OCI-LY1 (cell line): ENCODE measurements at regions not wholly inside any gene's neighbourhood (a gene's known extent, or its start where the extent isn't known, plus 50 kb on each side); places are given as distances from the start of the nearest gene placed in this dataset.

Source experiments
- H2AFZ ChIP-seq: fragments of 200-600 bp; sonication (generic), shearing (Covaris generic); 2 replicates; pipeline ENCODE4 v1.6.0; 2014; ENCODE audit warnings: antibody characterized with exemption, mild to moderate bottlenecking, low read length
- H3F3A ChIP-seq: fragments of 200-600 bp; sonication (generic), shearing (Covaris generic); 2 replicates; pipeline ENCODE4 v1.6.0; 2014; ENCODE audit warnings: mild to moderate bottlenecking, antibody characterized with exemption, low read length, moderate library complexity; ENCODE audit not compliant: insufficient read depth
- H3K27ac ChIP-seq: fragments of 200-600 bp; sonication (generic); 2 replicates; pipeline ENCODE4 v1.5.1; 2014; ENCODE audit warnings: low read length, mixed run types, mild to moderate bottlenecking, low read depth; ENCODE audit not compliant: poor library complexity, severe bottlenecking
- H3K27me3 ChIP-seq: fragments of 200-600 bp; sonication (generic); 2 replicates; pipeline ENCODE4 v1.6.0; 2014; ENCODE audit warnings: antibody characterized with exemption, mild to moderate bottlenecking, low read length, moderate library complexity; ENCODE audit not compliant: insufficient read depth
- H3K36me3 ChIP-seq: fragments of 200-600 bp; sonication (generic); 2 replicates; pipeline ENCODE4 v1.6.1; 2014; ENCODE audit warnings: mild to moderate bottlenecking, antibody characterized with exemption, low read length, moderate library complexity, mixed read lengths; ENCODE audit not compliant: insufficient read depth
- H3K4me1 ChIP-seq: fragments of 200-600 bp; sonication (generic); 2 replicates; pipeline ENCODE4 v1.5.1; 2014; ENCODE audit warnings: mild to moderate bottlenecking, low read length, moderate library complexity; ENCODE audit not compliant: insufficient read depth, severe bottlenecking
- H3K4me2 ChIP-seq: fragments of 200-600 bp; sonication (generic), shearing (Covaris generic); 2 replicates; pipeline ENCODE4 v1.6.1; 2014; ENCODE audit warnings: low read length
- H3K4me3 ChIP-seq: fragments of 200-600 bp; sonication (generic); 2 replicates; pipeline ENCODE4 v1.5.1; 2014; ENCODE audit warnings: low read length, low read depth, mild to moderate bottlenecking, mixed read lengths; ENCODE audit not compliant: poor library complexity, severe bottlenecking
- H3K79me2 ChIP-seq: fragments of 200-600 bp; shearing (Covaris generic); 2 replicates; pipeline ENCODE4 v1.6.1; 2016; ENCODE audit warnings: mixed run types, low read length, mixed read lengths; ENCODE audit not compliant: insufficient read depth
- H3K9ac ChIP-seq: fragments of 200-600 bp; sonication (generic), shearing (Covaris generic); 2 replicates; pipeline ENCODE4 v1.6.1; 2014; ENCODE audit warnings: mild to moderate bottlenecking, low read length, mixed read lengths
- H3K9me2 ChIP-seq: fragments of 200-600 bp; sonication (generic), shearing (Covaris generic); 2 replicates; pipeline ENCODE4 v1.6.1; 2014; ENCODE audit warnings: low read depth, mild to moderate bottlenecking, low read length, mixed read lengths
- H3K9me3 ChIP-seq: fragments of 200-600 bp; shearing (Covaris generic); 2 replicates; pipeline ENCODE4 v1.6.1; 2014; ENCODE audit warnings: low read length, mixed read lengths
- H4K20me1 ChIP-seq: fragments of 200-600 bp; sonication (generic), shearing (Covaris generic); 2 replicates; pipeline ENCODE4 v1.6.0; 2016; ENCODE audit warnings: mild to moderate bottlenecking, low read length; ENCODE audit not compliant: insufficient read depth
- EZH2 ChIP-seq: fragments of 200-600 bp; sonication (generic), shearing (Covaris generic); IDR thresholded peaks from 2 replicates; pipeline ENCODE4 v1.8.0; 2017; ENCODE audit warnings: borderline replicate concordance, mixed run types, mild to moderate bottlenecking, antibody characterized with exemption, low read length, moderate library complexity, mixed read lengths
- TF ChIP-seq, protein P1 (sequence below): fragments of 200-600 bp; sonication (generic), shearing (Covaris generic); IDR thresholded peaks from 2 replicates; pipeline ENCODE4 v1.5.1; 2017; ENCODE audit warnings: mild to moderate bottlenecking, antibody characterized with exemption, low read length, moderate library complexity, mixed read lengths

GRCh38 chr12:25017336-25017735 lies 68.4 kb upstream of the BCAT1 start:
- Histone ChIP-seq H2AFZ (no peak overlapping the region), H3K9me2 (no peaks in the 10 kb centered on the region), H3F3A (no peaks in the 10 kb centered on the region; the same call in 1 of the 2 replicates), H4K20me1 (no peaks in the 10 kb centered on the region), H3K9ac (peak overlapping the region; percentile 54), H3K27me3 (no peaks in the 10 kb centered on the region), H3K27ac (peak overlapping the region; percentile 95), H3K4me2 (peak overlapping the region; percentile 65), H3K36me3 (no peaks in the 10 kb centered on the region), H3K9me3 (no peaks in the 10 kb centered on the region), H3K4me1 (peaks cover 77% of the 10 kb centered on the region), H3K79me2 (no peaks in the 10 kb centered on the region), H3K4me3 (peak overlapping the region; percentile 9)
- TF ChIP-seq, protein P1, sequence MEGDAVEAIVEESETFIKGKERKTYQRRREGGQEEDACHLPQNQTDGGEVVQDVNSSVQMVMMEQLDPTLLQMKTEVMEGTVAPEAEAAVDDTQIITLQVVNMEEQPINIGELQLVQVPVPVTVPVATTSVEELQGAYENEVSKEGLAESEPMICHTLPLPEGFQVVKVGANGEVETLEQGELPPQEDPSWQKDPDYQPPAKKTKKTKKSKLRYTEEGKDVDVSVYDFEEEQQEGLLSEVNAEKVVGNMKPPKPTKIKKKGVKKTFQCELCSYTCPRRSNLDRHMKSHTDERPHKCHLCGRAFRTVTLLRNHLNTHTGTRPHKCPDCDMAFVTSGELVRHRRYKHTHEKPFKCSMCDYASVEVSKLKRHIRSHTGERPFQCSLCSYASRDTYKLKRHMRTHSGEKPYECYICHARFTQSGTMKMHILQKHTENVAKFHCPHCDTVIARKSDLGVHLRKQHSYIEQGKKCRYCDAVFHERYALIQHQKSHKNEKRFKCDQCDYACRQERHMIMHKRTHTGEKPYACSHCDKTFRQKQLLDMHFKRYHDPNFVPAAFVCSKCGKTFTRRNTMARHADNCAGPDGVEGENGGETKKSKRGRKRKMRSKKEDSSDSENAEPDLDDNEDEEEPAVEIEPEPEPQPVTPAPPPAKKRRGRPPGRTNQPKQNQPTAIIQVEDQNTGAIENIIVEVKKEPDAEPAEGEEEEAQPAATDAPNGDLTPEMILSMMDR = no peak
- TF ChIP-seq EZH2 = no peak

DNA sequence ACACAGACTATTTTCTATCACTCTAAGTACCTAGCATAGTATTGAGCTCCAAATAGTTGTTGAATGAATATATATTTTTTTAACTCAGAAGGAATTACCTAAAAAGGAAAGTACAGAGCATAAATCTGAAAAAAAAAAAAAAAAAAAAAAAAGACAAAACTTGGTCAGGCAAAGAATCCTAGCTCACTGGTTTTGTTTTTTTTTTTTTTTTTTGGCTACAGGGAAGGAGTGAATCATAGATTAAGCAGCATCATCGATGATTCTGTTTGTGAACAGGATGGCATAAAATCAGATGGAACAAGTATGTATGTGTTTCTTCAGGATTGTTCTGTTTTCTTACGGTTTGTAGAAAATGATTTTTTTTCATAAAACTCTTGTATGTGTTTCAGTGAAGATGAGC lies 66.1 kb upstream of the BCAT1 start:
- Histone ChIP-seq H3K36me3 (no peaks in the 10 kb centered on the region), H3K27ac (peak overlapping the region; percentile 60), H3K27me3 (no peaks in the 10 kb centered on the region), H3K4me3 (no peak overlapping the region), H3K9ac (peak overlapping the region; percentile 41), H2AFZ (no peak overlapping the region), H4K20me1 (no peaks in the 10 kb centered on the region), H3K79me2 (no peaks in the 10 kb centered on the region), H3K9me2 (no peaks in the 10 kb centered on the region), H3K4me1 (peaks cover 54% of the 10 kb centered on the region), H3K4me2 (peak overlapping the region; percentile 38), H3F3A (no peaks in the 10 kb centered on the region; the same call in 1 of the 2 replicates), H3K9me3 (no peaks in the 10 kb centered on the region)
- no peak for TF ChIP-seq EZH2
- TF ChIP-seq, protein P1 = no peak

- H2AFZ ChIP-seq = no peak overlapping the region
- no peaks in the 10 kb centered on the region for H3K27me3 ChIP-seq
- peak overlapping the region; percentile 30 for H3K27ac ChIP-seq
- no peak overlapping the region for H3K9ac ChIP-seq
- no peaks in the 10 kb centered on the region for H3K79me2 ChIP-seq
- H3K9me3 ChIP-seq = no peaks in the 10 kb centered on the region
- no peaks in the 10 kb centered on the region for H3F3A ChIP-seq
- no peaks in the 10 kb centered on the region for H3K36me3 ChIP-seq
- H3K4me3 ChIP-seq = no peak overlapping the region
- no peak for TF ChIP-seq EZH2
- TF ChIP-seq, protein P1 = no peak
- H3K9me2 ChIP-seq = no peaks in the 10 kb centered on the region
- no peaks in the 10 kb centered on the region for H4K20me1 ChIP-seq
- H3K4me2 ChIP-seq = no peak overlapping the region
- H3K4me1 ChIP-seq = peaks cover 35% of the 10 kb centered on the region
Observed at GRCh38 chr12:25013061-25013460, 64.2 kb upstream of the BCAT1 start.
